IMR-90 (cell line): ENCODE measurements at regions not wholly inside any gene's neighbourhood (a gene's known extent, or its start where the extent isn't known, plus 50 kb on each side); places are given as distances from the start of the nearest gene placed in this dataset.

Experiments
- ATAC-seq: fragments of 200-7000 bp; cut with Tn5 transposase; 2 replicates; pipeline ENCODE4 v1.9.1; 2020; ENCODE audit warnings: low read depth, mild to moderate bottlenecking, moderate library complexity
- BruUV-seq: library from RNA; stranded (reverse); fragments of 400-500 nt; replicated peaks from 2 replicates; lab custom pipeline; 2021; lab: Mats Ljungman, UMichigan
- CTCF ChIA-PET: fragments of 300-600 bp; formaldehyde crosslinking; extraction: SDS; loops from one replicate; lab custom pipeline; 2021; ENCODE audit warnings: antibody characterized with exemption; lab: Yijun Ruan, JAX
- POLR2A ChIA-PET: fragments of 300-600 bp; sonication (Branson Sonifier 250); formaldehyde crosslinking; loops from one replicate; lab custom pipeline; 2022; ENCODE audit warnings: antibody characterized with exemption; ENCODE audit not compliant: unreplicated experiment; lab: Charles Lee
- DNase-seq: peaks from one replicate; pipeline ENCODE4 v3.0.0; 2013
- H2AFZ ChIP-seq: replicated peaks from 2 replicates; pipeline ENCODE3; 2013; ENCODE audit warnings: low read length, mild to moderate bottlenecking; ENCODE audit not compliant: poor library complexity
- H2AK5ac ChIP-seq: 2 replicates; pipeline ENCODE4 v1.6.1; 2013; ENCODE audit warnings: low read depth, low read length, inconsistent platforms
- H2AK9ac ChIP-seq: replicated peaks from 2 replicates; pipeline ENCODE3; 2013; ENCODE audit warnings: mild to moderate bottlenecking, low read depth, low read length, moderate library complexity; ENCODE audit not compliant: poor library complexity
- H2BK120ac ChIP-seq: 2 replicates; pipeline ENCODE4 v1.6.1; 2013; ENCODE audit warnings: low read depth, low read length, inconsistent platforms
- H2BK15ac ChIP-seq: 3 replicates; pipeline ENCODE4 v1.6.1; 2013; ENCODE audit warnings: low read depth, low read length, inconsistent platforms
- H2BK20ac ChIP-seq: 2 replicates; pipeline ENCODE4 v1.6.1; 2013; ENCODE audit warnings: low read depth, mild to moderate bottlenecking, inconsistent platforms, low read length, moderate library complexity
- H2BK5ac ChIP-seq: 2 replicates; pipeline ENCODE4 v1.6.1; 2013; ENCODE audit warnings: mild to moderate bottlenecking, low read depth, low read length, inconsistent platforms; ENCODE audit not compliant: poor library complexity, severe bottlenecking
- H3K14ac ChIP-seq: replicated peaks from 2 replicates; pipeline ENCODE4 v1.6.1; 2013; ENCODE audit warnings: low read depth, low read length, inconsistent platforms
- H3K18ac ChIP-seq: 2 replicates; pipeline ENCODE4 v1.6.1; 2013; ENCODE audit warnings: low read depth, low read length, control low read depth
- H3K23ac ChIP-seq: 2 replicates; pipeline ENCODE4 v1.6.1; 2013; ENCODE audit warnings: low read depth, low read length, inconsistent platforms
- H3K27ac ChIP-seq: 2 replicates; pipeline ENCODE4 v1.5.1; 2013; ENCODE audit warnings: mild to moderate bottlenecking, control low read depth, low read length; ENCODE audit not compliant: insufficient read depth
- H3K27me3 ChIP-seq: 2 replicates; pipeline ENCODE4 v1.6.1; 2013; ENCODE audit warnings: low read length; ENCODE audit not compliant: control insufficient read depth, insufficient read depth
- H3K36me3 ChIP-seq: 2 replicates; pipeline ENCODE4 v1.6.1; 2013; ENCODE audit warnings: low read length, mixed read lengths; ENCODE audit not compliant: control insufficient read depth, insufficient read depth
- H3K4ac ChIP-seq: 2 replicates; pipeline ENCODE4 v1.6.1; 2013; ENCODE audit warnings: low read depth, low read length, inconsistent platforms
- H3K4me1 ChIP-seq: 2 replicates; pipeline ENCODE4 v1.6.1; 2013; ENCODE audit warnings: low read length, mixed read lengths; ENCODE audit not compliant: control insufficient read depth, insufficient read depth
- H3K4me2 ChIP-seq: 2 replicates; pipeline ENCODE4 v1.6.1; 2013; ENCODE audit warnings: low read depth, mild to moderate bottlenecking, control low read depth, low read length, moderate library complexity
- H3K4me3 ChIP-seq: 2 replicates; pipeline ENCODE4 v1.5.1; 2013; ENCODE audit warnings: low read depth, mild to moderate bottlenecking, control low read depth, low read length, moderate library complexity; ENCODE audit not compliant: insufficient read depth
- H3K56ac ChIP-seq: 2 replicates; pipeline ENCODE4 v1.6.1; 2013; ENCODE audit warnings: low read length, inconsistent platforms; ENCODE audit not compliant: insufficient read depth; ENCODE audit errors: extremely low read depth
- H3K79me1 ChIP-seq, 2 experiments: 2 replicates each; pipeline ENCODE4 v1.6.1; 2013; ENCODE audit warnings: low read length in 2 of 2, inconsistent platforms in 1 of 2, low read depth in 1 of 2
- H3K9ac ChIP-seq: 2 replicates; pipeline ENCODE4 v1.6.1; 2013; ENCODE audit warnings: low read depth, low read length, control low read depth
- H3K9me1 ChIP-seq: 2 replicates; pipeline ENCODE4 v1.6.1; 2013; ENCODE audit warnings: low read length, inconsistent platforms; ENCODE audit not compliant: insufficient read depth
- H3K9me3 ChIP-seq: 2 replicates; pipeline ENCODE4 v1.6.1; 2013; ENCODE audit warnings: low read length; ENCODE audit not compliant: control insufficient read depth, insufficient read depth
- H4K20me1 ChIP-seq: 2 replicates; pipeline ENCODE4 v1.6.1; 2013; ENCODE audit warnings: low read length, inconsistent platforms; ENCODE audit not compliant: insufficient read depth
- H4K5ac ChIP-seq: 2 replicates; pipeline ENCODE4 v1.6.1; 2013; ENCODE audit warnings: mild to moderate bottlenecking, low read depth, low read length, control low read depth
- H4K8ac ChIP-seq, 2 experiments: 2 replicates each; pipeline ENCODE4 v1.6.1; 2013; ENCODE audit warnings: low read depth in 2 of 2, low read length in 2 of 2, control low read depth in 1 of 2, inconsistent platforms in 1 of 2
- H4K91ac ChIP-seq: 2 replicates; pipeline ENCODE4 v1.6.1; 2013; ENCODE audit warnings: low read depth, low read length, inconsistent platforms; ENCODE audit not compliant: insufficient read depth
- BHLHE40 ChIP-seq: fragments of 150-350 bp; IDR thresholded peaks from 2 replicates; pipeline ENCODE4 v1.6.1; 2016; ENCODE audit warnings: mild to moderate bottlenecking, low read depth, low read length
- CEBPB ChIP-seq: IDR thresholded peaks from 2 replicates; pipeline ENCODE4 v1.6.1; 2012; ENCODE audit warnings: low read depth, low read length, improper control_type of control experiment
- MAFK ChIP-seq: IDR thresholded peaks from 2 replicates; pipeline ENCODE4 v1.6.1; 2012; ENCODE audit warnings: low read depth, low read length, improper control_type of control experiment
- MAZ ChIP-seq: IDR thresholded peaks from 2 replicates; pipeline ENCODE4 v1.6.1; 2012; ENCODE audit warnings: low read depth, mild to moderate bottlenecking, low read length, improper control_type of control experiment, moderate library complexity, borderline replicate concordance
- POLR2A ChIP-seq: IDR thresholded peaks from 2 replicates; pipeline ENCODE4 v1.6.1; 2012; ENCODE audit warnings: mild to moderate bottlenecking, low read depth, low read length
- RFX5 ChIP-seq: IDR thresholded peaks from 2 replicates; pipeline ENCODE4 v1.8.0; 2012; ENCODE audit warnings: low read depth, mild to moderate bottlenecking, low read length, moderate library complexity
- WGBS, 2 experiments: methylation state at CpG; one replicate each; pipeline versions ENCODE4 v1.1.5 to v1.1.7; 2013; ENCODE audit warnings: missing lambda C conversion rate in 2 of 2; ENCODE audit not compliant: insufficient read length in 1 of 2; ENCODE audit errors: extremely low coverage in 2 of 2; 5-methylcytosine and 5-hydroxymethylcytosine counted together
- dilution Hi-C: fragments of 300-500 bp; cut with HindIII; formaldehyde crosslinking; loops from one replicate; pipeline ENCODE4 v1.14.3; 2018; ENCODE audit warnings: low sequenced_read_pairs; ENCODE audit not compliant: unreplicated experiment
- in situ Hi-C: fragments of 300-500 bp; cut with MboI; formaldehyde crosslinking; loops from 3 replicates; pipeline ENCODE4 v1.14.3; 2019; ENCODE audit warnings: low sequenced_read_pairs, inconsistent platforms, mixed read lengths
- intact Hi-C: fragments of 100-400 bp; cut with micrococcal nuclease; formaldehyde crosslinking; loops from 2 replicates; pipeline ENCODE4 v1.10.0; 2022

GRCh38 chr2:82857967-82858366, 1601.1 kb downstream of the SUCLG1 start:
- no TSS peak for BruUV-seq
- H3K14ac ChIP-seq = no peak overlapping the region
- no peak overlapping the region for H2AK9ac ChIP-seq
- H4K20me1 ChIP-seq = no peaks in the 10 kb centered on the region
- TF ChIP-seq MAZ (no peak), RFX5 (no peak), BHLHE40 (no peak), MAFK (no peak), POLR2A (no peak), CEBPB (no peak)
- H4K8ac ChIP-seq = no peak overlapping the region
- H2BK15ac ChIP-seq = no peak overlapping the region
- no peak overlapping the region for H4K91ac ChIP-seq
- no peak overlapping the region for H3K4me2 ChIP-seq
- H2BK120ac ChIP-seq = no peak overlapping the region
- H3K18ac ChIP-seq = no peak overlapping the region
- no peak overlapping the region for H3K4me3 ChIP-seq
- no peak overlapping the region for H3K56ac ChIP-seq
- no peak overlapping the region for H2BK20ac ChIP-seq
- no peak overlapping the region for H2AFZ ChIP-seq
- WGBS, 2 experiments = 27% methylated on average over 3 of the region's 5 CpGs; no CpG with 5 or more reads in 1 of the 2 experiments
- H2BK5ac ChIP-seq = no peak overlapping the region
- in situ Hi-C loops (no loop called here), dilution Hi-C loops (no loop called here), intact Hi-C loops (no loop called here)
- no peak for DNase-seq
- H3K36me3 ChIP-seq = no peaks in the 10 kb centered on the region
- H2AK5ac ChIP-seq = no peak overlapping the region
- no peak overlapping the region for H3K9ac ChIP-seq
- H3K79me1 ChIP-seq = no peaks in the 10 kb centered on the region
- no peaks in the 10 kb centered on the region for H3K9me1 ChIP-seq
- ChIA-PET POLR2A (no interaction called here), CTCF (no interaction called here)
- no peaks in the 10 kb centered on the region for H3K9me3 ChIP-seq
- H3K4ac ChIP-seq = no peak overlapping the region
- H3K4me1 ChIP-seq = no peaks in the 10 kb centered on the region
- H3K23ac ChIP-seq = no peak overlapping the region
- H3K27me3 ChIP-seq = no peaks in the 10 kb centered on the region
- H3K27ac ChIP-seq = no peak overlapping the region
- ATAC-seq = no peak
- H4K5ac ChIP-seq = no peak overlapping the region
